ENCODE measurements at regions not wholly inside any gene's neighbourhood (a gene's known extent, or its start where the extent isn't known, plus 50 kb on each side); places are given as distances from the start of the nearest gene placed in this dataset.
"Not testable (repeated sequence)": the region's sequence is repeated elsewhere in the genome, so short reads cannot be mapped to it uniquely, and the experiment has no call there.

GRCh38 chr7:24396387-24396786, 112.4 kb downstream of the NPY start:
- DNase-seq: not testable (repeated sequence)

- peak; percentile 35 for DNase-seq
These were observed 117.9 kb downstream of the NPY start for GRCh38 chr7:24401628-24402593.

- DNase-seq: no peak
These were observed 118.7 kb downstream of the NPY start for GRCh38 chr7:24402655-24403054.

- DNase-seq: no peak
These were observed 119.6 kb downstream of the NPY start for GRCh38 chr7:24403557-24403956.

GRCh38 chr7:24404315-24404714, 120.3 kb downstream of the NPY start:
- DNase-seq: no peak

- no peak for DNase-seq
These were observed 121.0 kb downstream of the NPY start for GRCh38 chr7:24405002-24405401.

- DNase-seq: peak; percentile 23
These were observed 122.2 kb downstream of the NPY start for GRCh38 chr7:24406053-24406788.

GRCh38 chr7:24406789-24407299, 122.9 kb downstream of the NPY start:
- DNase-seq: no peak

- DNase-seq: no peak
These were observed 124.0 kb downstream of the NPY start for GRCh38 chr7:24407965-24408364.

- DNase-seq: no peak
These were observed 124.9 kb downstream of the NPY start for GRCh38 chr7:24408798-24409430.

GRCh38 chr7:24409431-24410024, 125.5 kb downstream of the NPY start:
- no peak for DNase-seq

- no peak for DNase-seq
These were observed 127.2 kb downstream of the NPY start for GRCh38 chr7:24411226-24411625.

GRCh38 chr7:24417526-24418120, 133.6 kb downstream of the NPY start:
- DNase-seq: no peak

- DNase-seq: peak; percentile 8
These were observed 135.1 kb downstream of the NPY start for GRCh38 chr7:24419077-24419476.

GRCh38 chr7:24419511-24419910, 135.5 kb downstream of the NPY start:
- DNase-seq: no peak

- no peak for DNase-seq
These were observed 138.5 kb downstream of the NPY start for GRCh38 chr7:24422441-24423010.

- DNase-seq: no peak
These were observed 141.7 kb downstream of the NPY start for GRCh38 chr7:24425664-24426063.

GRCh38 chr7:24427048-24427447, 143.1 kb downstream of the NPY start:
- DNase-seq: no peak

GRCh38 chr7:24428676-24429075, 144.6 kb upstream of the PALS2 start:
- no peak for DNase-seq

- DNase-seq: no peak
These were observed 140.6 kb upstream of the PALS2 start for GRCh38 chr7:24432677-24433076.

- no peak for DNase-seq
These were observed 138.3 kb upstream of the PALS2 start for GRCh38 chr7:24434972-24435371.

Measured in CD4-positive, alpha-beta T cell treated with Interleukin-10 for 1 hour (primary cell).